ENCODE measurements at regions not wholly inside any gene's neighbourhood (a gene's known extent, or its start where the extent isn't known, plus 50 kb on each side); places are given as distances from the start of the nearest gene placed in this dataset.

- no peak for TF ChIP-seq CTCF (IDR thresholded peaks at IDR 0.05)
- no peak for TF ChIP-seq POLR2A (IDR thresholded peaks at IDR 0.05; ENCODE audit: low read depth)
- no peak for TF ChIP-seq POLR2AphosphoS5 (IDR thresholded peaks at IDR 0.05)
Observed at GRCh38 chr6:150717419-150717818, 117.7 kb downstream of the PLEKHG1 start.
